Esophagus mucosa (tissue), 1 donor: ENCODE measurements at regions not wholly inside any gene's neighbourhood (a gene's known extent, or its start where the extent isn't known, plus 50 kb on each side); places are given as distances from the start of the nearest gene placed in this dataset.
A peak's percentile ranks its signal among the peaks of the same experiment; 100 is the strongest.

Source experiments
- ATAC-seq: fragments of 200-7000 bp; cut with Tn5 transposase; one replicate; pipeline ENCODE4 v1.9.1; 2020
- donor health status: DM: yes; HTN: yes; CAD: no.

DNA sequence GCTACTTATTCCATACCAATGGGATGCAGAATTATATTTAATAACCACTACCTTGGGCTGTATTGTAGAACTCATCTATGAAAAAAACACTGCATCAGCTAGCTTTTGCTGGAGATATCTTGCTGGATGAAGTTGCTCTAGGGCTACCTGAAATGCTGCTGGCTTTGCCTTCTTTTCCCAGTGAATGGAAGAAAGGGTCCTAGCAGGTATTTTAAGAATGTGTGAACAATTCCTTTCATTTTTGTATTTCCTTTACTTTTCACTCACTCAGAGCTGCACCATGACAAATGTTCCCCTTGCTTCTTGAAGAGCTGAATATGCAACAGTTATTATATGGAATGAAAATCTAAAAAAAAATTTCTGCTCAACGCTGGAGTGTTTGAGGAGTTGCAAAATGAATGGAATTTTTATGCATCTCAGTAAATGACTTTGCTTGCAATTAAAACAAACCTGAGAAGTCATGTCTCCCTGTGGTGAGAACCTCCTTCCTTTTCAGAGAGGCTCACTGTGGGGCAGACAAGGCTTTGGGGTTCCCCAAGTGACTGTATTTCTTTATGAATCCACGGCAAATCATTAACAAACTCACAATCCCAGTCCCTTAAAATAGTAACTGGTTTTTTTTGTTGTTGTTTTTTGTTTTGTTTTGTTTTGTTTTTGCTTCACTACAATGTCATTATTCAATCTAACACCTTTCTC lies 566.8 kb upstream of the KIRREL3 start:
- no peak for ATAC-seq

DNA sequence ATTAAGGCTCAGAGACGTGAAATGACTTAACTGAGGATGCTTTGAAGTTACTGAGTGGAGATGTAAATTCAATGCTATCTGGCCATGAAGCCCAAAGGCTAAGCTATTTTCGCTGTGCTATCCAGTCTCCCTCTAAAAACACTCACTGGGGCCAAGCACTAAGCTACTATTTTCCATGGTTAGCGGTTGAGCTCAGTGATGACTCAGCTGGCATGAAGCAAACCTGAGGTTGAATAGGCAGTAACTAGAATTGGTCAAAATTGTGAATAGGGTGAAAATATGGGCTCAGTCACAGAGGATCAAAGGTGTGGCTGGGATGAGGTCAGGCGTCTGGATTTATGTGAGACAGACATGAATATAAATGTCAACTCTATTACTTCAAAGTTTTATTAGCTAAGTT lies 564.2 kb upstream of the KIRREL3 start:
- no peak for ATAC-seq

DNA sequence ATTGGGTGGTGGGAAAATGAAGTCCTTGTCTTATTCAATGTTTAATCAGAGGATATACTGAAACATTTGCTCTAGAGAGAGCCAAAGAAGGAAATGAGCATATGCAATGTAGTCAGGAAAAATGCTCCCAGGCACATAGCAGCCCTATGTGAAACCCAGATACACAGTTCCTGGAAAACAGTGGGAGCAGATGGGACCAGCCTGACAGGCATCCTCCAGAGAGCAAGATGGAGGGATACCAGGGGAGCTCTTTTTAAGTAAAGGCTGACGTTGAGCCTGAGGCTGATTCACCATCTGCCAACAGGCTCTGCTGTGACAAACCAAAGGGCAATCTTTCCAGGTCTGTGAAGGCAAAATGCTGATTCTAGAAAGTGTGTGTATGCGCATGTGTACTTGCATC lies 559.4 kb upstream of the KIRREL3 start:
- no peak for ATAC-seq

DNA sequence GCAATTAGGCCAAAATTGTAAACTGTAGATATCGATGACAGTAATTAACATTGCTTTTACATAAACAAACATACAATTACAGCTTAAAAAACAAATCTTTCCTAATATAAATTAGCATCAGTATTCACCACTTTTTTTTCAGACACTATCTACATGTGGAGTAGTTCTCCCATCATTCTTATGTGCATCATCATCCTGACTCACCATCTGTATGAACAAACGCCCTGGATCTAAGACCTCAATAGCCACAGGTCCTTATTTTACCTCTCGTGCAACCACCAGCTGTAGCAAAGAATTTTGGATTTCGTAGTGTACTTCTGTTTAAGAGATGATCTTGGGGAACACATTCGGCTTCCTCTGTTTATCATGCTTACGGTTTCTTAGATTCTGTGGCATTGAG lies 551.9 kb upstream of the KIRREL3 start:
- no peak for ATAC-seq

DNA sequence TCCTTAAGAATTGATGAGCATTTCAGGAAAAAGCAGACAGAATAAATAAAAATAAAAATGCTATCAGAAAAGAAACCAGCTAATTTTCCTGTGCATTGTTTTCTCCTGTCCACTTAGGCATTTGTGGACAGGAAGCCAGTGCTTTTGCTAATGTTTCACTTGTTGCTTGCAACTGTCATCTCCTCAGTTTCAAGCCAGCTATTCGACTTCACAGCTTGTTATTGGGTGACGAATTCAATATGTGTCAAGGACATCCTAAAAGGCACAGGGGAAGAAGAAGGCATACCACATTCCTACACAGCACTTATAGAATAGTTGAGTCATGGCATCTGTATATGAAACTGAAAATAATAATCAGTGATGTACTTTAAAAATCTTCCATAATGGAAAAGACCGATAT lies 530.6 kb upstream of the KIRREL3 start:
- ATAC-seq, result no peak

- ATAC-seq, result no peak
These were observed 527.7 kb upstream of the KIRREL3 start for GRCh38 chr11:127528297-127528696.

DNA sequence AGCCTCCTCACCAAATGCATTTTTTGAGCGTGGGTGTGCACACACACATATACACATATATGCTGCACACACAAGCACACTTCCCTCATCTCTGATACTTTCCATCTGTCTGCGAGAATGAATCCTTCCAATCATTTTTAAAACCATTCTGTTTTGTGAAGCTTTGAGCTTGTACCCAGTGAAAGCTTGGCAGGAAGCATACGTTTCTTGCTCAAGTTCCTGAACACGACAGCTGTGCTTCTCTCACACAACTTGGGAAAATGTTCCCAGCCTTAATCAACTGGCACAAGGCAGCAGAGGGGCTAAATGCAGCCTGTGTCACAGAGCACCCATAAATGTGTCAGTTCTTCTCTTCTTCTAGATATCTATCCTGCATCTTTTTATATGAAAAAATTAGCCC lies 524.0 kb upstream of the KIRREL3 start:
- ATAC-seq, result no peak

DNA sequence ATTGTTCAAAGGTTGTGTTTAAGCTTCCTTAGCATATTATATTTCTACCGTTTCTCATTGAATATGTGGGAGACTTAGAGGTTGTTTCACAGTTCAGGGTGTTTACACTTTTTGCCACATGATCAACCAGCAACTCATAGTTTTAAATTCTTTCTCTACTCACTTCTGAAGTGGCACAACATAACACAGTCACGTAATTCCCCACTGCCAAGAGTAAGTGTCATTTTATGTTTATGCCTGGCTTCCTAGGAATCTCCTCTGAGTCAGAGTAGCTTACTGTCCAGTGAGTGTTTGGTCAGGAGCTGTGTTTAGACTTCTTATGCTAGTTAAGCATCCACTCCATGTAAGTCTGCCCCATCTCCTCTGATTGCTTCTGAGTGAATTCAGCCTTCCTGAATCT lies 520.8 kb upstream of the KIRREL3 start:
- no peak for ATAC-seq

DNA sequence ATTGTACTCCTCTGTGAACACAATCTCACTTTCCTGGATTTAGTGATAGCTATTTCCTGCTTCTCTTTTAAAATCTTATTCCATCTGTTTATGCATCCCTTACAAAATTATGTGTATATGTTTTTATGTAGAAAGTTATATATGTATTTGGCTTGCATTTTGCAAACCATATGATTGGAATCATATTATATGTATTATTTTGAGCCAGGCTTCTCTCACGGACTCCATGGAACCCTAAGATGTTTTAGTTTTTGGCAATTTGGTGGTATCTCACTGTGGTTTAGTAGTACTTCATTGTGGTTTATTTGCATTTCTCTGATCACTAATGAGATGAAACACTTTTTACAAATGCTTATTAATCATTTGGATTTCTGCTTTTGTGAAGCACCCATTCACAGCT lies 507.3 kb upstream of the KIRREL3 start:
- no peak for ATAC-seq

DNA sequence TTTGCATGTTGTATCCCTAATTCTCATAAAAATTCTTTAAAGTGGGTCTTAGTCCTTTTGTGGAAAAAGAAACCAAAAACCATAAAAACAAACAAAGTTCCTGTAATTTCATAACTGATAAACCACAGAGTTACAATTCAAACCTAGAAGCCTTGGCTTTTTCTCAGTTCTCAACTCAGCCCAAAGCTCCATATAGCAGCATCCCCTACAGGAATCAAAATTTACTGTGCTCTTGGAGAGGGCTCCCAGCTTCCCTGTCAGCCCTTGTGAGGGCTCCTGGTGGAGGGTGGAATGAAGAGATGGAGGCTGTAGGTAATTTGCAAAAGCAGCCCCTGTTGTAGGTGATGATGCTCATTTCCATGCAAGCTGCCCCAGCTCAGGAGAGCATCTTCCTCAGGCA lies 506.1 kb upstream of the KIRREL3 start:
- ATAC-seq, result no peak

DNA sequence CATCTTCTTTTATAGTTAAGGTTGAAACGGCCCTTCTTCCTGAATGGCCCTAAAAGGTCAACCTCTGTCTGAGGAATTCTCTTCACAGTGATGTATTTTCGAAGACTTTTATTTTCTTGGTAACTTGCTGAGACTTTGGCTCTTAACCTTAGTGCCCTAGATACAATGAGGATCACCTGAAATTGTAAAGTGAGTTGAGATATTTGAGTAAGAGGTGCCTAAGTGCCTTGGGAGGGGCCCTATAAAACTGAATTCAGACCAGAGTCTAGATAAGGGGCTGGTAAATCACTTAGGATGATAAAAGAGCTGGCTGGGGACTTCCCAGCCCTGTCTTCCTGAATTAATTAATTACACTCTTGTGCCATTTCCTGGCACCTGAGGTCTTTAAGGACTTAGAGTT lies 505.6 kb upstream of the KIRREL3 start:
- no peak for ATAC-seq

DNA sequence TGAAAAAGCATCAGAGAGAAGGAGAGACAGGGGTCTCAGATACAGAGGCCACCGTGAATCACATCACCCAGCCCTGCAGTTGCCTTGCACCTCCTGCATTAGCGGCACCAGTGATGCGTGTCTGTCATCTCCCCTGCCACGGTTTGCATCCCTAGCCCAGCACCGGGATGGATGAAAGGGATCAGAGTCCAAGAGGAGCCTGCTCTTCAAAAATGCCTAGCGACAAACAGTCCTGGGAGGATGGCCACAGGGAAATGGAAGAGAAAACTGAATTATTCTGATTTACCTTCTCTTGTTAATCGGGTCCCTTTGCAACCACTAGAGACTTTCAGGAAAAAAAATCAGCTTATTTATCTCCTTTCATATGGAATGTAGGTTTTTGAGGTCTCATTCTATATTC lies 495.6 kb upstream of the KIRREL3 start:
- ATAC-seq, result no peak

DNA sequence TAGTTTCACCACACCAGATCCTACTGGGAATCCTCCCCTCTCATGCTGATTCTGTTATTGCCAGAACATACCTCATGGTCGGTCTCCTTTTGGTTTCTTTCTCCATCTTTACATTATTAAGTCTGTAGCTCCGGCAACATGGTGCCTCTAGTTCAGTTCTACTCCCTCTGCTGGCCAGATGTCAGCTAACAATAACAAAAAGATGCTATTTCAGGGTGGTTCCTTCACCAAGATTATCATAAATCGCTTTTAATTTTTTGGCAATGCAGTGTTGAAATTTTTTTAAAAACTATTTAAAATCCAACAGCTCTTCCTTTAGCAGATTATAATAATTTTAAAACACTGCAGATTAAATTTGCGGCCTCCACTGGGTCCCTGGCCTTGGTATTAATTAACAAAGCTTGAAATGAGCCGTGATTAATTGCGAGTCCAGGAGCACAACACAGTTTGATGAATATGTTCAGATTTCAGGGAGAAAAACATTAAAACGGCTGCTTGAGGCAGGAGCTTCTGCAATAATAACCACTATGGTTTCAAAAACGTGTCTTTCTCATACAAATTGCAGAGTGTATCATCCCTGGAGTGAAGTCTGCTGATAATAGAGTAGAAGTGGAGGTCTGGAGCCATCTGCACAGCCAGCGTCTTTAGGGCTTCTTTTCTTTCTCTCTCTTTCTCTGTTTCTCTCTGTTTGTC lies 492.9 kb upstream of the KIRREL3 start:
- ATAC-seq, result no peak

- ATAC-seq, result peak; percentile 20
These were observed 491.5 kb upstream of the KIRREL3 start for GRCh38 chr11:127492029-127492428.

DNA sequence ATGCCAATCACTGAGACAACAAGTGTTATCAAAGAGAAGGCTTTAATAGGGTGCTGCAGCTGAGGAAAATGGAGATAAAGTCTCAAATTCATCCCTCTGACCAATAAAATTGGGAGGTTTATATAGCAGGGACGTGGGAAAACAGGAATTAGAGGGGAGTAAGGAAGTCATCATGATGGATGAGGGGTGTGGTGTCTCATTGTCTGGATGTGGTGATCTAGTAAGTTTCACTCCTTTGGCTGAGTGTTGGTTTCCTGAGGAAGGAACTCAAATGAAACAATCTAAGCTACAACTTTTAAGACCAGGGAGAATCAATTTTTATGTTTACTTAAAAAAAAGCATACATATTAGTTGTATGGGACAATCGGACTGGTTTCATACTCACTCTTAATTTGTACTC lies 491.0 kb upstream of the KIRREL3 start:
- no peak for ATAC-seq

- no peak for ATAC-seq
These were observed 490.3 kb upstream of the KIRREL3 start for GRCh38 chr11:127490896-127491295.

- ATAC-seq, result no peak
These were observed 485.0 kb upstream of the KIRREL3 start for GRCh38 chr11:127485541-127485940.

- no peak for ATAC-seq
These were observed 480.8 kb upstream of the KIRREL3 start for GRCh38 chr11:127481391-127481790.

GRCh38 chr11:127478826-127479225 lies 478.3 kb upstream of the KIRREL3 start:
- no peak for ATAC-seq

DNA sequence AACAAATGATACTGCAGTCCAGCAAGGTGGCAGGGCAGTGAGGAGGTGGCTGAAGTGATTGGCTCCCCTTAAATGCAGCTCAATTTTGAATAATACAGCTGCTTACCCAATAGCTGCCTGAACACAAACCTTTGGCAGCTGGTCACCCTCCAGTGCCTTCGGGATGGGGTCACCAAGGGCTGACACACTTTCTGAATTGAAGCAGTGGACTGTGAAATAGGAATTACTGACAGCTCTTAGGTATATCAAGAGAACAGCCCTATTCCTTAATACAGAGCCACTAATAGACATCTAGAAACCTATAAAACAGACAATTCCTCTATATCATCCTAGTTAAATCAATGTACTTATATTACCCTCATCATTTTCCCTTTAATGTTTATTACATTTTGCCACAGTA lies 474.2 kb upstream of the KIRREL3 start:
- ATAC-seq, result no peak

- no peak for ATAC-seq
These were observed 471.9 kb upstream of the KIRREL3 start for GRCh38 chr11:127472505-127472904.

DNA sequence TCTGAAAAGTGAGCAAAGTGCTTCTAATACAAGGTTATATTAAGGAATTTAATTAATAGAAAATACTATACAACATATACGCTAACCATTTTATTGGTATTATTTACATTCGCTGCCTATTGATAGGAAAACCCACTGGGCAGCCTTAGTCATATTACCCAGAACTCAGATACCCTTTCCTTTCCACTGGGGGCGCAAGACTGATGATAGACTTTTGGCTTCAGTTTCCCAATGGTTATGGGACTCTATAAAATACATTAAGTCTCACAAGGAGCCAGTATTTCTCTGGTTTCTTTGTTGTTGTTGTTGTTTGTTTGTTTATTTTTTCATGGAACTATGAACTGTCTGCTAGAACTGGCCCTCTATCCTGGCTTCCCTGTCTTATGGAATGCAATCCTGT lies 471.1 kb upstream of the KIRREL3 start:
- ATAC-seq, result no peak

GRCh38 chr11:127470306-127470884 lies 469.8 kb upstream of the KIRREL3 start:
- ATAC-seq, result no peak

- ATAC-seq, result no peak
These were observed 463.8 kb upstream of the KIRREL3 start for GRCh38 chr11:127464325-127464724.

- no peak for ATAC-seq
These were observed 461.4 kb upstream of the KIRREL3 start for GRCh38 chr11:127462065-127462344.
